NOMO-1 (cell line): ENCODE measurements at regions not wholly inside any gene's neighbourhood (a gene's known extent, or its start where the extent isn't known, plus 50 kb on each side); places are given as distances from the start of the nearest gene placed in this dataset.
"Not testable (repeated sequence)": the region's sequence is repeated elsewhere in the genome, so short reads cannot be mapped to it uniquely, and the experiment has no call there.

Experiments used
- DNase-seq, 2 experiments: peaks; one replicate each; lab custom pipeline; 2025; ENCODE audit not compliant: unreplicated experiment in 2 of 2; lab: John Stamatoyannopoulos, UW

- DNase-seq: no peak
Measured at GRCh38 chr15:45804028-45804427, 169.2 kb downstream of the SQOR start.

- DNase-seq: no peak
Measured at GRCh38 chr15:45810201-45810600, 175.4 kb downstream of the SQOR start.

GRCh38 chr15:45812200-45812599, 177.4 kb downstream of the SQOR start:
- no peak for DNase-seq

- DNase-seq: not testable (repeated sequence)
Measured at GRCh38 chr15:45817578-45817977, 182.7 kb downstream of the SQOR start.

GRCh38 chr15:45821390-45821789, 186.6 kb downstream of the SQOR start:
- DNase-seq: no peak

GRCh38 chr15:45822968-45823367, 188.1 kb downstream of the SQOR start:
- not testable (repeated sequence) for DNase-seq

GRCh38 chr15:45827275-45827674, 192.4 kb downstream of the SQOR start:
- no peak for DNase-seq

- DNase-seq: no peak
Measured at GRCh38 chr15:45827766-45828165, 192.9 kb downstream of the SQOR start.

- no peak for DNase-seq
Measured at GRCh38 chr15:45829336-45830153, 194.7 kb downstream of the SQOR start.

GRCh38 chr15:45831787-45832186, 197.0 kb downstream of the SQOR start:
- DNase-seq: no peak

- DNase-seq: no peak
Measured at GRCh38 chr15:45834622-45835021, 199.8 kb downstream of the SQOR start.

GRCh38 chr15:45842151-45842550, 207.3 kb downstream of the SQOR start:
- DNase-seq: no peak

- DNase-seq: no peak
Measured at GRCh38 chr15:45847645-45848044, 212.8 kb downstream of the SQOR start.

GRCh38 chr15:45849136-45849535, 214.3 kb downstream of the SQOR start:
- DNase-seq: no peak

- no peak for DNase-seq
Measured at GRCh38 chr15:45854455-45855202, 219.8 kb downstream of the SQOR start.

GRCh38 chr15:45855210-45855906, 220.5 kb downstream of the SQOR start:
- DNase-seq: no peak

GRCh38 chr15:45855907-45856579, 221.2 kb downstream of the SQOR start:
- no peak for DNase-seq

GRCh38 chr15:45857291-45857690, 222.5 kb downstream of the SQOR start:
- no peak for DNase-seq

GRCh38 chr15:45858491-45858890, 223.7 kb downstream of the SQOR start:
- no peak for DNase-seq

GRCh38 chr15:45862034-45862433, 227.2 kb downstream of the SQOR start:
- DNase-seq: no peak
